Panc1 (cell line): ENCODE measurements at regions not wholly inside any gene's neighbourhood (a gene's known extent, or its start where the extent isn't known, plus 50 kb on each side); places are given as distances from the start of the nearest gene placed in this dataset.

Experiments used
- ATAC-seq: fragments of 200-7000 bp; cut with Tn5 transposase; 2 replicates; pipeline ENCODE4 v1.9.1; 2020; ENCODE audit warnings: mild to moderate bottlenecking, moderate library complexity
- BruUV-seq: library from RNA; stranded (reverse); fragments of 400-500 nt; replicated peaks from 2 replicates; lab custom pipeline; 2021; lab: Mats Ljungman, UMichigan
- CTCF ChIA-PET: fragments of 300-600 bp; sonication (Branson Sonifier 250); formaldehyde crosslinking; loops from one replicate; lab custom pipeline; 2022; ENCODE audit warnings: antibody characterized with exemption; lab: Charles Lee
- POLR2A ChIA-PET: fragments of 300-600 bp; sonication (Branson Sonifier 250); formaldehyde crosslinking; loops from one replicate; lab custom pipeline; 2022; ENCODE audit warnings: antibody characterized with exemption; lab: Charles Lee
- DNase-seq: peaks from one replicate; pipeline ENCODE4 v3.0.0-alpha.2; 2010; ENCODE audit warnings: low read depth, low spot score
- H3K27ac ChIP-seq: 2 replicates; pipeline ENCODE4 v1.5.1; 2011; ENCODE audit warnings: mild to moderate bottlenecking, low read length, inconsistent platforms
- H3K27me3 ChIP-seq: fragments of 200-500 bp; sonication (Bioruptor generic); 2 replicates; pipeline ENCODE4 v1.6.0; 2014; ENCODE audit warnings: low read length, inconsistent platforms; ENCODE audit not compliant: control insufficient read depth, insufficient read depth
- H3K36me3 ChIP-seq: fragments of 200-500 bp; sonication (Bioruptor generic); 2 replicates; pipeline ENCODE4 v1.5.1; 2014; ENCODE audit warnings: inconsistent platforms, mild to moderate bottlenecking, low read length, moderate library complexity; ENCODE audit not compliant: control insufficient read depth, insufficient read depth
- H3K4me1 ChIP-seq: 2 replicates; pipeline ENCODE4 v1.5.1; 2011; ENCODE audit warnings: inconsistent platforms, mild to moderate bottlenecking, low read length, moderate library complexity; ENCODE audit not compliant: control insufficient read depth, insufficient read depth
- H3K4me3 ChIP-seq, 2 experiments: 2 replicates each; pipeline ENCODE4 v1.5.1; 2011 to 2012; ENCODE audit warnings: low read depth in 2 of 2, low read length in 2 of 2, mild to moderate bottlenecking in 2 of 2, inconsistent platforms in 1 of 2, moderate library complexity in 1 of 2
- H3K9me3 ChIP-seq: fragments of 200-500 bp; sonication (Bioruptor generic); 2 replicates; pipeline ENCODE4 v1.5.1; 2014; ENCODE audit warnings: low read depth, mild to moderate bottlenecking, inconsistent platforms, low read length, moderate library complexity; ENCODE audit not compliant: control insufficient read depth, insufficient read depth
- POLR2AphosphoS5 ChIP-seq: IDR thresholded peaks from 2 replicates; pipeline ENCODE4 v1.6.1; 2012; ENCODE audit warnings: mild to moderate bottlenecking, low read depth, low read length, moderate library complexity
- SIN3A ChIP-seq: IDR thresholded peaks from 2 replicates; pipeline ENCODE4 v1.6.1; 2012; ENCODE audit warnings: low read depth, mild to moderate bottlenecking, low read length, moderate library complexity, borderline replicate concordance; ENCODE audit not compliant: insufficient read depth
- TCF7L2 ChIP-seq: IDR thresholded peaks from 2 replicates; pipeline ENCODE4 v1.6.1; 2011; ENCODE audit warnings: mild to moderate bottlenecking, low read depth, low read length, inconsistent platforms
- in situ Hi-C: cut with HindIII; loops from 2 replicates; pipeline ENCODE4 v1.10.0; 2016; ENCODE audit warnings: low sequenced_read_pairs, low pct_unique_long_range_greater_than_20kb
- intact Hi-C: fragments of 100-400 bp; cut with micrococcal nuclease; formaldehyde crosslinking; loops from one replicate; pipeline ENCODE4 v1.10.0; 2022; ENCODE audit not compliant: unreplicated experiment
- TF ChIP-seq, protein P1 (sequence below), 2 experiments: IDR thresholded peaks; 2 replicates each; pipeline ENCODE4 v1.6.1; 2011 to 2012; ENCODE audit warnings: low read depth in 2 of 2, control low read depth in 1 of 2, low read length in 1 of 2, mild to moderate bottlenecking in 1 of 2, moderate library complexity in 1 of 2; ENCODE audit not compliant: insufficient read depth in 1 of 2
- TF ChIP-seq, protein P2 (sequence below): fragments of 450-650 bp; IDR thresholded peaks from 2 replicates; pipeline ENCODE4 v1.5.1; 2017; ENCODE audit warnings: mild to moderate bottlenecking

DNA sequence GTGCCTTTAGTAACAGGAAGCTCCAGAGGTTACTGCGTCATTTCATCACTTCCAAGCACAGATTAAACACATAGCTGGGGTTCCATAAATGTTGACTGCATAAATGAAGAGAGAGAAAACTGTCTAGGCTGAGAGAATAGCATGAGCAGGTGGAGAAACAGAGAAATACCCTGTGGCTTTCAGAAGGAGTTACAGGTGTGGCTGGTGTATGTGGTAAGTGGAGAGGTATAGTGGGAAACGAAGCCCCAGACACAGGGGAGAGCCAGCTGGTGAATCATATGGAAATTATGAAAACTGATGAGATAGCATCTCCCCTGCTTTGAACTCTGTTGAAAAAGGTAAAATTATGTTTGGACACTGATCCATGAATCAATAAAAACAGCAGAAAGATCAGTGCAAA is 807.4 kb upstream of the POU3F3 start:
- DNase-seq (no peak), ATAC-seq (no peak)
- Histone ChIP-seq H3K36me3 (no peaks in the 10 kb centered on the region), H3K27me3 (no peaks in the 10 kb centered on the region), H3K27ac (no peak overlapping the region), H3K4me1 (0 out of 2 replicates have a peak, but pooled peaks cover 1% of the 10 kb centered on the region), H3K4me3 (no peak overlapping the region), H3K9me3 (no peaks in the 10 kb centered on the region)
- in situ Hi-C loops (no loop called here), intact Hi-C loops (no loop called here)
- BruUV-seq, result no TSS peak
- ChIA-PET POLR2A (no interaction called here), CTCF (no interaction called here)
- TF ChIP-seq, protein P1, sequence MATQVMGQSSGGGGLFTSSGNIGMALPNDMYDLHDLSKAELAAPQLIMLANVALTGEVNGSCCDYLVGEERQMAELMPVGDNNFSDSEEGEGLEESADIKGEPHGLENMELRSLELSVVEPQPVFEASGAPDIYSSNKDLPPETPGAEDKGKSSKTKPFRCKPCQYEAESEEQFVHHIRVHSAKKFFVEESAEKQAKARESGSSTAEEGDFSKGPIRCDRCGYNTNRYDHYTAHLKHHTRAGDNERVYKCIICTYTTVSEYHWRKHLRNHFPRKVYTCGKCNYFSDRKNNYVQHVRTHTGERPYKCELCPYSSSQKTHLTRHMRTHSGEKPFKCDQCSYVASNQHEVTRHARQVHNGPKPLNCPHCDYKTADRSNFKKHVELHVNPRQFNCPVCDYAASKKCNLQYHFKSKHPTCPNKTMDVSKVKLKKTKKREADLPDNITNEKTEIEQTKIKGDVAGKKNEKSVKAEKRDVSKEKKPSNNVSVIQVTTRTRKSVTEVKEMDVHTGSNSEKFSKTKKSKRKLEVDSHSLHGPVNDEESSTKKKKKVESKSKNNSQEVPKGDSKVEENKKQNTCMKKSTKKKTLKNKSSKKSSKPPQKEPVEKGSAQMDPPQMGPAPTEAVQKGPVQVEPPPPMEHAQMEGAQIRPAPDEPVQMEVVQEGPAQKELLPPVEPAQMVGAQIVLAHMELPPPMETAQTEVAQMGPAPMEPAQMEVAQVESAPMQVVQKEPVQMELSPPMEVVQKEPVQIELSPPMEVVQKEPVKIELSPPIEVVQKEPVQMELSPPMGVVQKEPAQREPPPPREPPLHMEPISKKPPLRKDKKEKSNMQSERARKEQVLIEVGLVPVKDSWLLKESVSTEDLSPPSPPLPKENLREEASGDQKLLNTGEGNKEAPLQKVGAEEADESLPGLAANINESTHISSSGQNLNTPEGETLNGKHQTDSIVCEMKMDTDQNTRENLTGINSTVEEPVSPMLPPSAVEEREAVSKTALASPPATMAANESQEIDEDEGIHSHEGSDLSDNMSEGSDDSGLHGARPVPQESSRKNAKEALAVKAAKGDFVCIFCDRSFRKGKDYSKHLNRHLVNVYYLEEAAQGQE (IDR thresholded peaks at IDR 0.05; ENCODE audit: insufficient read depth in 1 of 2, low read depth in 2 of 2, low read length in 1 of 2), result no peak
- TF ChIP-seq POLR2AphosphoS5, result no peak

DNA sequence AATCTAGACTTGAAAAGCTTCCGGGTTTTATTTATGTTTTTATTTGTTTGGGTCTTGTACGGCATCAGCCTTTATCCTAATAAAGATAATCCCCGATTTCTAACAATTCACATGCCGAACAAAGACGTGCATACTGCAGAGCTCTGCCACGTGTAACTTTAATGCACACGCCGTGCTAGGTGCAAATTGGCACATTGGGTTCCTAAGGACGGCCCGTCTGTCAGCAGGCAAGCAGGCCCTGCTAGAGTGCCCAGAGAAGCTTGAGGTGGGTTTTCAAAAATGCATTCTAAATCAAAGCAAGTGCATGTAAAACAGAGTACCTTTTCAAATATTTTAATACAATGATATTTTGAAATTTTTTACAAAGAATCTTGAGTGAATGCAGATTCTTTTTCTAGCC is 806.4 kb upstream of the POU3F3 start:
- no peak for ATAC-seq
- intact Hi-C loops (no loop called here), in situ Hi-C loops (no loop called here)
- TF ChIP-seq, protein P1 (IDR thresholded peaks at IDR 0.05; ENCODE audit: insufficient read depth in 1 of 2, low read depth in 2 of 2, low read length in 1 of 2), result no peak
- no peak for TF ChIP-seq SIN3A
- TF ChIP-seq POLR2AphosphoS5, result no peak
- TF ChIP-seq, protein P2, sequence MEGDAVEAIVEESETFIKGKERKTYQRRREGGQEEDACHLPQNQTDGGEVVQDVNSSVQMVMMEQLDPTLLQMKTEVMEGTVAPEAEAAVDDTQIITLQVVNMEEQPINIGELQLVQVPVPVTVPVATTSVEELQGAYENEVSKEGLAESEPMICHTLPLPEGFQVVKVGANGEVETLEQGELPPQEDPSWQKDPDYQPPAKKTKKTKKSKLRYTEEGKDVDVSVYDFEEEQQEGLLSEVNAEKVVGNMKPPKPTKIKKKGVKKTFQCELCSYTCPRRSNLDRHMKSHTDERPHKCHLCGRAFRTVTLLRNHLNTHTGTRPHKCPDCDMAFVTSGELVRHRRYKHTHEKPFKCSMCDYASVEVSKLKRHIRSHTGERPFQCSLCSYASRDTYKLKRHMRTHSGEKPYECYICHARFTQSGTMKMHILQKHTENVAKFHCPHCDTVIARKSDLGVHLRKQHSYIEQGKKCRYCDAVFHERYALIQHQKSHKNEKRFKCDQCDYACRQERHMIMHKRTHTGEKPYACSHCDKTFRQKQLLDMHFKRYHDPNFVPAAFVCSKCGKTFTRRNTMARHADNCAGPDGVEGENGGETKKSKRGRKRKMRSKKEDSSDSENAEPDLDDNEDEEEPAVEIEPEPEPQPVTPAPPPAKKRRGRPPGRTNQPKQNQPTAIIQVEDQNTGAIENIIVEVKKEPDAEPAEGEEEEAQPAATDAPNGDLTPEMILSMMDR, result no peak
- TF ChIP-seq TCF7L2, result no peak
- POLR2A ChIA-PET, result no interaction called here
- no peaks in the 10 kb centered on the region for H3K9me3 ChIP-seq
- H3K4me3 ChIP-seq, result no peak overlapping the region
- no peaks in the 10 kb centered on the region for H3K36me3 ChIP-seq
- CTCF ChIA-PET, result interaction anchor here (0.6 kb wide), 1 partner anchor 45 kb away, joined by 7 read pairs; no protein-coding TSS in a partner anchor
- no peak for DNase-seq
- H3K27me3 ChIP-seq, result no peaks in the 10 kb centered on the region
- H3K27ac ChIP-seq, result no peak overlapping the region
- BruUV-seq, result no TSS peak
- H3K4me1 ChIP-seq, result 0 out of 2 replicates have a peak, but pooled peaks cover 3% of the 10 kb centered on the region
